ENCODE measurements at regions not wholly inside any gene's neighbourhood (a gene's known extent, or its start where the extent isn't known, plus 50 kb on each side); places are given as distances from the start of the nearest gene placed in this dataset.

DNA sequence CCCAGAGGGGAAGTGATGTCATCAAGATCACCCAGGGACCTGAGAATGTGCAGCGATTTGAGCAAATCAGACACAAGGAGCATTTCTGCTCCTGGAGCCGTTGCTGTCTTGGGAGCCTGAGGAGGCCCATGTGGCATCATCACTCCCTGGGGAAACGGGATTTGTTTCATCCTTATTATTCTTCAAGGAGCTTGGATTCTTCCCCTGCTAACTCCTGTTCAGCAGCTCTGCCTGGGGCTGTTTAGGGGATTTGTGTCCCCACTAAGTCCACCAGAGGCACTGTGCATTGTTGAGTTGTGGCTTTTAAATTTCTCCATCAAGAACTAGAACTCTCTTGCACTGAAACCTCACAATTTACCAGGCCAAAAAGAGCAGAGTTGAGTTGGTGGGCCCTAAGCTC is 104.2 kb upstream of the MSX1 start:
- H3K36me3 Mint-ChIP-seq (ENCODE audit: insufficient read depth, unreplicated experiment): no peaks in the 10 kb centered on the region
- no peak overlapping the region for H3K4me3 Mint-ChIP-seq (ENCODE audit: unreplicated experiment)
- H3K27ac Mint-ChIP-seq (ENCODE audit: low read depth, unreplicated experiment): no peak overlapping the region
- POLR2A ChIA-PET: no interaction called here
- CTCF ChIA-PET: interaction anchor here (0.6 kb wide), 2 partner anchors 41 to 178 kb away, joined by 3 read pairs; no protein-coding TSS in a partner anchor
- no TSS peak for BruUV-seq (replicated peaks)
- intact Hi-C loops (cut with micrococcal nuclease): no loop called here
- TF ChIP-seq, protein P1, sequence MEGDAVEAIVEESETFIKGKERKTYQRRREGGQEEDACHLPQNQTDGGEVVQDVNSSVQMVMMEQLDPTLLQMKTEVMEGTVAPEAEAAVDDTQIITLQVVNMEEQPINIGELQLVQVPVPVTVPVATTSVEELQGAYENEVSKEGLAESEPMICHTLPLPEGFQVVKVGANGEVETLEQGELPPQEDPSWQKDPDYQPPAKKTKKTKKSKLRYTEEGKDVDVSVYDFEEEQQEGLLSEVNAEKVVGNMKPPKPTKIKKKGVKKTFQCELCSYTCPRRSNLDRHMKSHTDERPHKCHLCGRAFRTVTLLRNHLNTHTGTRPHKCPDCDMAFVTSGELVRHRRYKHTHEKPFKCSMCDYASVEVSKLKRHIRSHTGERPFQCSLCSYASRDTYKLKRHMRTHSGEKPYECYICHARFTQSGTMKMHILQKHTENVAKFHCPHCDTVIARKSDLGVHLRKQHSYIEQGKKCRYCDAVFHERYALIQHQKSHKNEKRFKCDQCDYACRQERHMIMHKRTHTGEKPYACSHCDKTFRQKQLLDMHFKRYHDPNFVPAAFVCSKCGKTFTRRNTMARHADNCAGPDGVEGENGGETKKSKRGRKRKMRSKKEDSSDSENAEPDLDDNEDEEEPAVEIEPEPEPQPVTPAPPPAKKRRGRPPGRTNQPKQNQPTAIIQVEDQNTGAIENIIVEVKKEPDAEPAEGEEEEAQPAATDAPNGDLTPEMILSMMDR (IDR thresholded peaks at IDR 0.05; ENCODE audit: unreplicated experiment): no peak
- DNase-seq (ENCODE audit: unreplicated experiment): no peak
- H3K9me3 Mint-ChIP-seq (ENCODE audit: unreplicated experiment): no peaks in the 10 kb centered on the region
- no peaks in the 10 kb centered on the region for H3K27me3 Mint-ChIP-seq (ENCODE audit: insufficient read depth, unreplicated experiment)
- no peaks in the 10 kb centered on the region for H3K4me1 Mint-ChIP-seq (ENCODE audit: insufficient read depth, unreplicated experiment)

DNA sequence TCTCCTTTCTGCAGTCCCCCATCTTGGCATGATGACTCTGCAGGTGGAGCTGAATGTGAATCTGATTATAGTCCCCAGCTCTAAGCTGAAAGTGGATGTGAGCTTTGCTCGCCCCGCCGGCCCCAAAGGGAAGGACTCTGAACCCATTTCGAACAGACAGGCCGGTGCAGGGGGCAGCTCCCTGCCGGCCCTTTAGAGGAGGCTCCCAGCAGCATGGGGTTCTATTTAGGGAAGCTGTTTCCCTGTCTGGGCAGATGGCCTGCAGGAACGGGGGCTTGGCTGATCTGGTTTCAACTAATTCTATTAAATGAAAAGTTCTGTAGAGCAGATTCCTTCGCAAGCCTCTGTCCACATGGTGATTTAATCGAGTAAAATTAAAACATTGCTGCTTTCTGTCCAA is 104.8 kb upstream of the MSX1 start:
- ChIA-PET POLR2A (no interaction called here), CTCF (interaction anchor here (0.6 kb wide), 1 partner anchor 177 kb away, joined by 3 read pairs; no protein-coding TSS in a partner anchor)
- intact Hi-C loops (cut with micrococcal nuclease): no loop called here
- DNase-seq (ENCODE audit: unreplicated experiment): no peak
- no peak overlapping the region for H3K27ac Mint-ChIP-seq (ENCODE audit: low read depth, unreplicated experiment)
- TF ChIP-seq, protein P1 (IDR thresholded peaks at IDR 0.05; ENCODE audit: unreplicated experiment): no peak
- H3K4me1 Mint-ChIP-seq (ENCODE audit: insufficient read depth, unreplicated experiment): no peaks in the 10 kb centered on the region
- H3K27me3 Mint-ChIP-seq (ENCODE audit: insufficient read depth, unreplicated experiment): no peaks in the 10 kb centered on the region
- H3K9me3 Mint-ChIP-seq (ENCODE audit: unreplicated experiment): no peaks in the 10 kb centered on the region
- H3K4me3 Mint-ChIP-seq (ENCODE audit: unreplicated experiment): no peak overlapping the region
- no TSS peak for BruUV-seq (replicated peaks)
- no peaks in the 10 kb centered on the region for H3K36me3 Mint-ChIP-seq (ENCODE audit: insufficient read depth, unreplicated experiment)

DNA sequence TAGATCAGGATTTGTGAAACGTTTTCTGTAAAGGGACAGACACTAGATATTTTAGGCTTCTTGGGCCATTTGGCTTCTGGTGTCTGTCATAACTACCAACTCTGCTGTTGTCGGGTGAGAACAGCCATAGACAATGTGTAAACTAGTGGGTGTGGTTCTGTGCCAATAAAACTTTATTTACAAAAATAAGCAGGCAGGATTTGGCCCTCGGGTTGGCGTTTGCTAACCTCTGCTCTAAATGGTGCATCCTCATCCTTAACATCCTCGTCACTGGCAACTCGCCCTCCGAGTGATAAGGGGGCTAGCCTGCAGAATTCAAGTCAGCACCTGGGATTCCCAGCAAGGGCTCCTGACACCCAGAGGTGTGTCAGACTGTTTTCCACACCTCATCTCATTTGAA is 105.8 kb upstream of the MSX1 start:
- H3K4me1 Mint-ChIP-seq (ENCODE audit: insufficient read depth, unreplicated experiment): no peaks in the 10 kb centered on the region
- POLR2A ChIA-PET: no interaction called here

DNA sequence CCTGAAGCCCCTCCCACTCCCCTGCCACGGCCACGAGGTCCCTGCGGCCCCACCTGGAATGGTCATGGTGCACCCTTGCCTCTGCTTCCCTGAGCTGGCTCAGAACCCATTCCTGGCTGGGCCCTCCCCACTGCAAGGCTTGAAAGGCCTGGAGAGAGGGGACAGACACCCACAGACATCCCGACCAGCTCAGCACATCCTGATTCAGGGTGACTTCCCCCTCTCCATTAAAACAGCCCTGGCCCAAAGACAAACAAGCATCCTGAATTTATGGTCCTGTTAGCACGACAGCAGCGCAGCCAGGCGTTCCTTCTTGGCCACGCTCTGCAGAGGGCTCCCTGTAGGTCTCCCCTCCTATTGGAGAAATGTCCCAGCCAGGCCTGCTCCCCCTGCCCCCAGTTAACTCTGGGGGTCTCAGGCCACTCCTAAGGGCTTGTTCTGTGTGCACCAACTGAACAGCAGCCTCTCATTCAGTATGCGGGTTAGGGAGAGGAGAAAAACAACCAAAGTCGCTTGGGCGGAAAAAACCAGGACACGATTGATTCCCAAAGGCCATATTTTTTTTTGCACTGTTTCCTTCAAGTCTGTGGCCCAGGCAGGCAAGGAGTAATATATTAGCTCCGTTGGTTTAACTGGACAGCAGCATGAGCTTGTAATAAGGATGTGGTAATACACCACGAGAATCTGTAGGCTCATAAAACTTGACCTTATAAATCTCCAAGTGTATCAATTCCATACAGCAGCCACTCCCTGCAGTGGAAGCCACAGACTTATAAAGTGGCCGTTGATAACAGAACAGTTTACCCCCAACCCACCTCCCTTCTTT is 106.7 kb upstream of the MSX1 start:
- TF ChIP-seq, protein P1 (IDR thresholded peaks at IDR 0.05; ENCODE audit: unreplicated experiment): no peak
- no peaks in the 10 kb centered on the region for H3K9me3 Mint-ChIP-seq (ENCODE audit: unreplicated experiment)
- no peaks in the 10 kb centered on the region for H3K27me3 Mint-ChIP-seq (ENCODE audit: insufficient read depth, unreplicated experiment)
- no peak overlapping the region for H3K4me3 Mint-ChIP-seq (ENCODE audit: unreplicated experiment)
- no peaks in the 10 kb centered on the region for H3K36me3 Mint-ChIP-seq (ENCODE audit: insufficient read depth, unreplicated experiment)
- BruUV-seq (replicated peaks): no TSS peak
- H3K27ac Mint-ChIP-seq (ENCODE audit: low read depth, unreplicated experiment): no peak overlapping the region
- H3K4me1 Mint-ChIP-seq (ENCODE audit: insufficient read depth, unreplicated experiment): no peaks in the 10 kb centered on the region
- CTCF ChIA-PET: interaction anchor here (0.6 kb wide), 1 partner anchor 9 kb away, joined by 3 read pairs; no protein-coding TSS in a partner anchor
- intact Hi-C loops (cut with micrococcal nuclease): no loop called here
- POLR2A ChIA-PET: no interaction called here
- DNase-seq (ENCODE audit: unreplicated experiment): no peak

More for the DNA sequence above, 105.8 kb upstream of the MSX1 start:
- CTCF ChIA-PET: interaction anchor here (0.6 kb wide), 1 partner anchor 8 kb away, joined by 3 read pairs; no protein-coding TSS in a partner anchor
- Mint-ChIP-seq H3K27me3 (ENCODE audit: insufficient read depth, unreplicated experiment) (no peaks in the 10 kb centered on the region), H3K27ac (ENCODE audit: low read depth, unreplicated experiment) (no peak overlapping the region), H3K9me3 (ENCODE audit: unreplicated experiment) (no peaks in the 10 kb centered on the region), H3K4me3 (ENCODE audit: unreplicated experiment) (no peak overlapping the region), H3K36me3 (ENCODE audit: insufficient read depth, unreplicated experiment) (no peaks in the 10 kb centered on the region)
- intact Hi-C loops (cut with micrococcal nuclease): no loop called here
- no peak for DNase-seq (ENCODE audit: unreplicated experiment)
- BruUV-seq (replicated peaks): no TSS peak
- TF ChIP-seq, protein P1 (IDR thresholded peaks at IDR 0.05; ENCODE audit: unreplicated experiment): no peak

Measured in MCF 10A (cell line).